Keratinocyte (primary cell): ENCODE measurements at regions not wholly inside any gene's neighbourhood (a gene's known extent, or its start where the extent isn't known, plus 50 kb on each side); places are given as distances from the start of the nearest gene placed in this dataset.

Source experiments
- DNase-seq: peaks from one replicate; pipeline ENCODE4 v3.0.0-alpha.2; 2011; ENCODE audit warnings: low read depth, missing footprints, low spot score
- FAIRE-seq: peaks from 2 replicates; lab custom pipeline; 2011; peaks lifted over from hg19 to GRCh38; lab: Jason Lieb, UNC
- H2AFZ ChIP-seq: 2 replicates; pipeline ENCODE4 v1.6.0; 2012; ENCODE audit warnings: low read length, control low read depth, inconsistent platforms; ENCODE audit not compliant: control insufficient read depth
- H3K27ac ChIP-seq: 2 replicates; pipeline ENCODE4 v1.5.1; 2011; ENCODE audit warnings: low read length; ENCODE audit not compliant: control insufficient read depth, insufficient read depth
- H3K27me3 ChIP-seq: 3 replicates; pipeline ENCODE4 v1.6.0; 2011; ENCODE audit warnings: low read length; ENCODE audit not compliant: control insufficient read depth, insufficient read depth; ENCODE audit errors: extremely low read depth
- H3K36me3 ChIP-seq, 2 experiments: 2 replicates in 1 of 2; 3 replicates in 1 of 2; pipeline ENCODE4 v1.5.1; 2011; ENCODE audit warnings: low read length in 2 of 2, mild to moderate bottlenecking in 1 of 2; ENCODE audit not compliant: control insufficient read depth in 2 of 2, insufficient read depth in 2 of 2; ENCODE audit errors: extremely low read depth in 1 of 2
- H3K4me1 ChIP-seq: 3 replicates; pipeline ENCODE4 v1.5.1; 2011; ENCODE audit warnings: low read length; ENCODE audit not compliant: control insufficient read depth, insufficient read depth; ENCODE audit errors: extremely low read depth
- H3K4me2 ChIP-seq: 3 replicates; pipeline ENCODE4 v1.6.0; 2011; ENCODE audit warnings: low read depth, low read length; ENCODE audit not compliant: control insufficient read depth, insufficient read depth; ENCODE audit errors: extremely low read depth
- H3K4me3 ChIP-seq, 3 experiments: fragments of 200-600 bp in 1 of 3; sonication (generic) in 1 of 3; 2 replicates in 2 of 3; 3 replicates in 1 of 3; pipeline ENCODE4 v1.5.1; 2011 to 2016; ENCODE audit warnings: low read length in 3 of 3, mild to moderate bottlenecking in 3 of 3, control low read depth in 2 of 3, inconsistent platforms in 1 of 3, low read depth in 1 of 3, mixed read lengths in 1 of 3, mixed run types in 1 of 3, moderate library complexity in 1 of 3; ENCODE audit not compliant: control insufficient read depth in 2 of 3, insufficient read depth in 2 of 3; ENCODE audit errors: extremely low read depth in 1 of 3
- H3K79me2 ChIP-seq: 2 replicates; pipeline ENCODE4 v1.6.0; 2012; ENCODE audit warnings: low read length; ENCODE audit not compliant: control insufficient read depth, insufficient read depth
- H3K9ac ChIP-seq: 3 replicates; pipeline ENCODE4 v1.6.0; 2011; ENCODE audit warnings: low read length; ENCODE audit not compliant: control insufficient read depth, insufficient read depth; ENCODE audit errors: extremely low read depth
- H3K9me1 ChIP-seq: 3 replicates; pipeline ENCODE4 v1.6.0; 2011; ENCODE audit warnings: low read length; ENCODE audit not compliant: control insufficient read depth, insufficient read depth; ENCODE audit errors: extremely low read depth
- H3K9me3 ChIP-seq: 2 replicates; pipeline ENCODE4 v1.5.1; 2012; ENCODE audit warnings: low read depth, low read length; ENCODE audit not compliant: control insufficient read depth
- H4K20me1 ChIP-seq: 3 replicates; pipeline ENCODE4 v1.6.0; 2011; ENCODE audit warnings: low read length; ENCODE audit not compliant: control insufficient read depth, insufficient read depth; ENCODE audit errors: extremely low read depth
- EZH2 ChIP-seq: IDR thresholded peaks from one replicate; pipeline ENCODE4 v1.6.1; 2012; ENCODE audit warnings: inconsistent platforms, mild to moderate bottlenecking, low read length, moderate library complexity
- dilution Hi-C: fragments of 300-500 bp; cut with MboI; formaldehyde crosslinking; loops from one replicate; pipeline ENCODE4 v1.7.0; 2020; ENCODE audit warnings: low sequenced_read_pairs; ENCODE audit not compliant: extremely low pct_ligation_motif_present
- TF ChIP-seq, protein P1 (sequence below), 3 experiments: IDR thresholded peaks in 1 of 3; conservative IDR thresholded peaks in 1 of 3; optimal IDR thresholded peaks in 1 of 3; 2 replicates in 2 of 3; 3 replicates in 1 of 3; pipeline versions ENCODE3 to v1.5.1; 2011; ENCODE audit warnings: low read length in 3 of 3, mild to moderate bottlenecking in 3 of 3, moderate library complexity in 2 of 3, control low read depth in 1 of 3, inconsistent platforms in 1 of 3; ENCODE audit not compliant: insufficient read depth in 2 of 3; ENCODE audit errors: extremely low read depth in 1 of 3

DNA sequence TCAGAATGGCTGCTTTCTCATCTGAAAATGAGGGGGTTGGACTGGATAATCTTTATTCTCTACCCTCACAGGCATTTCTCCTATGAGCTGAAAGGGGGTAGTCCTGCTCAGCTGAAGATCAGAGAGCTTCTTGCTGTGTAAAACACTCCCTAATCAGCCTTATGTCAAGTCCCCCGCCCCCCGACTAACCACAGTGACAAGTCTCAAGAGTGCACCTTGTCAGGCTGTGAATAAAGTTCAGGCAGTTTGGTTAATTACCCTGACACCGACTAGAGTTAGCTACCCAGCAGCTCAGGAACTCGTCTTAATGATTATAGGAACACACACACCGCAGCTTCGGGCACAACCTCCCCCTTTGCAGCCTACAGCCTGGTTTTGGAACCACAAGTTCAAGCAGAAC is 513.7 kb downstream of the RPS24 start:
- TF ChIP-seq, protein P1, sequence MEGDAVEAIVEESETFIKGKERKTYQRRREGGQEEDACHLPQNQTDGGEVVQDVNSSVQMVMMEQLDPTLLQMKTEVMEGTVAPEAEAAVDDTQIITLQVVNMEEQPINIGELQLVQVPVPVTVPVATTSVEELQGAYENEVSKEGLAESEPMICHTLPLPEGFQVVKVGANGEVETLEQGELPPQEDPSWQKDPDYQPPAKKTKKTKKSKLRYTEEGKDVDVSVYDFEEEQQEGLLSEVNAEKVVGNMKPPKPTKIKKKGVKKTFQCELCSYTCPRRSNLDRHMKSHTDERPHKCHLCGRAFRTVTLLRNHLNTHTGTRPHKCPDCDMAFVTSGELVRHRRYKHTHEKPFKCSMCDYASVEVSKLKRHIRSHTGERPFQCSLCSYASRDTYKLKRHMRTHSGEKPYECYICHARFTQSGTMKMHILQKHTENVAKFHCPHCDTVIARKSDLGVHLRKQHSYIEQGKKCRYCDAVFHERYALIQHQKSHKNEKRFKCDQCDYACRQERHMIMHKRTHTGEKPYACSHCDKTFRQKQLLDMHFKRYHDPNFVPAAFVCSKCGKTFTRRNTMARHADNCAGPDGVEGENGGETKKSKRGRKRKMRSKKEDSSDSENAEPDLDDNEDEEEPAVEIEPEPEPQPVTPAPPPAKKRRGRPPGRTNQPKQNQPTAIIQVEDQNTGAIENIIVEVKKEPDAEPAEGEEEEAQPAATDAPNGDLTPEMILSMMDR (optimal IDR thresholded peaks at IDR 0.05 in 1 of 3, IDR thresholded peaks at IDR 0.05 in 1 of 3, conservative IDR thresholded peaks at IDR 0.05 in 1 of 3; ENCODE audit: extremely low read depth in 1 of 3, insufficient read depth in 2 of 3, low read length in 3 of 3), result no peak
- TF ChIP-seq EZH2, result no peak
- Histone ChIP-seq H3K27me3 (peaks cover 25% of the 10 kb centered on the region), H3K4me3 (no peak overlapping the region), H3K36me3 (no peaks in the 10 kb centered on the region), H3K27ac (no peak overlapping the region), H3K9ac (no peak overlapping the region), H3K4me2 (no peak overlapping the region), H3K9me1 (no peaks in the 10 kb centered on the region), H3K4me1 (no peaks in the 10 kb centered on the region), H2AFZ (no peak overlapping the region), H3K9me3 (no peaks in the 10 kb centered on the region), H4K20me1 (no peaks in the 10 kb centered on the region), H3K79me2 (no peaks in the 10 kb centered on the region)
- dilution Hi-C loops, result no loop called here
- DNase-seq (no peak), FAIRE-seq (no peak)

DNA sequence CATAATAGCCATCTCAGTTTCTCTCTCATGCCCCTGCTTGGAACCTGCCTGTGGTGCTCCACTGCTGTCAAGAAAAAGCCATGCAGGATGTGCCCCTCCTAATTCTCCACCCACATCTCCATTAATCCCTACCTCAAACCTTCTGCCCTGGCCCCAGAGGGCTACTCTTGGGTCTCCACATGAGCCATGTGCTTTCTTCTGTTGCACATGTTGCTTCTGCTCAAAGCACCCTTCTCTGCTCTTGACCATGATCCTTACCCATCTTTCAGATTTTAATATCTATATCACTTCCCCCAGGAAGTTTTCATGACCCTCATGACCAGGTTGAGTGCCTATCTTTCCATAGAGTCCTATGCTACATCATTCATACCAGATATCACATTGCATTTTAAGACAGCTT is 514.2 kb downstream of the RPS24 start:
- H3K9me1 ChIP-seq, result no peaks in the 10 kb centered on the region
- no peaks in the 10 kb centered on the region for H4K20me1 ChIP-seq
- H3K4me1 ChIP-seq, result no peaks in the 10 kb centered on the region
- H3K79me2 ChIP-seq, result no peaks in the 10 kb centered on the region
- no peak overlapping the region for H2AFZ ChIP-seq
- dilution Hi-C loops, result no loop called here
- DNase-seq, result no peak
- H3K27me3 ChIP-seq, result peaks cover 25% of the 10 kb centered on the region
- no peak overlapping the region for H3K9ac ChIP-seq
- H3K36me3 ChIP-seq, result no peaks in the 10 kb centered on the region
- FAIRE-seq, result no peak
- no peaks in the 10 kb centered on the region for H3K9me3 ChIP-seq
- H3K27ac ChIP-seq, result no peak overlapping the region
- no peak overlapping the region for H3K4me2 ChIP-seq
- no peak for TF ChIP-seq EZH2
- TF ChIP-seq, protein P1 (optimal IDR thresholded peaks at IDR 0.05 in 1 of 3, IDR thresholded peaks at IDR 0.05 in 1 of 3, conservative IDR thresholded peaks at IDR 0.05 in 1 of 3; ENCODE audit: extremely low read depth in 1 of 3, insufficient read depth in 2 of 3, low read length in 3 of 3), result no peak
- no peak overlapping the region for H3K4me3 ChIP-seq
